EH (cell line): ENCODE measurements at regions not wholly inside any gene's neighbourhood (a gene's known extent, or its start where the extent isn't known, plus 50 kb on each side); places are given as distances from the start of the nearest gene placed in this dataset.

Source experiments
- DNase-seq: peaks from one replicate; pipeline ENCODE4 v3.0.0-alpha.2; 2015; ENCODE audit warnings: low read depth

DNA sequence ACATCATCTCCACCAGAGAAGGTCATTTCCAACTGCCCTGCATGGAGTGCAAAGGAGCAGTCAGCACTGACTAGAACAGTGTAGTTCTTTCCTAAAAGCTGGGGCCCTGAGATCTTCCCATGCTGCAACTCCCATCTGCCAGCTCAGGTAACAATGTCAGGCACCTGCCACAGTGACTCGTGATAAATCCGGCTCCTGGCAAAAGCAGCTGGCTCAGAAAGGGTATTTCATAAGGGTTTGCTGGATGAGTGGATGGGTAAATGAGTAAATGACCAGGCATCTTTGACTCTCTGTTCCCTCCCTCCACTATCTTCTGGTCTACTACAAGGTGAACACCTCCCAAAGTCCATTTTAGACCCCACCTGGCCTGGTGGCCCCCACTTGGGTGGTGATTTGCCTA is 403.6 kb downstream of the NXPE2 start:
- no peak for DNase-seq

DNA sequence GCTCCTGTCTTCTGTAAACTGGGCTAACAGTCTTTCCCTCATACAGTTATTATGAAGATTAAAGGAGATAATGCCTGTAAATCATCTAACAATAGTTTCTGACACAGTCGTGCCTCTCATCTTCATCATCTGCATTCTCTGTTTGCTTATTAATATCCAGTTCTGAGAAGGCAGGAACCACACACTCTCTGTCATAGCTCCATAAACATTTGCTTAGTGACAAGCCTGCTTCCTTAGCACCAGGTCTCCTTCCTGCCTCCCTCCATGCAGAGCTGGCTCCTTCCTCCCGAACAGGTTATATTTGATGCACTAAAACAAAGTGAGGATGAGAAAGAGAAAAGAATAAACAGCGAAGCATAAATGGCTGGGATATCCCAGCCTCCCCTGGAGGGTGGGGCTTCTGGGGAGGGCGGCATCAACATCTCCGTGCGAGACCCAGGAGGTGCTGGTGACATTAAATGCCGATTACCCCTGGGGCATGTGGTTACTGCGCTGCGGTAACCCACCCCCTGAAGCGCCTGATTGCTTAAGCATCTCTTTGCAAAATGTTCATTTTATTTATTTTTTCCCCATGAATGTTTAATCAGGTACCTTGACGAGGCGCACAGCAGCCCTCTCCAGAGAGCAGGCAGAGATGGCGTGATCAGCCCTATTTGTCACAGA is 404.9 kb downstream of the NXPE2 start:
- DNase-seq: no peak

DNA sequence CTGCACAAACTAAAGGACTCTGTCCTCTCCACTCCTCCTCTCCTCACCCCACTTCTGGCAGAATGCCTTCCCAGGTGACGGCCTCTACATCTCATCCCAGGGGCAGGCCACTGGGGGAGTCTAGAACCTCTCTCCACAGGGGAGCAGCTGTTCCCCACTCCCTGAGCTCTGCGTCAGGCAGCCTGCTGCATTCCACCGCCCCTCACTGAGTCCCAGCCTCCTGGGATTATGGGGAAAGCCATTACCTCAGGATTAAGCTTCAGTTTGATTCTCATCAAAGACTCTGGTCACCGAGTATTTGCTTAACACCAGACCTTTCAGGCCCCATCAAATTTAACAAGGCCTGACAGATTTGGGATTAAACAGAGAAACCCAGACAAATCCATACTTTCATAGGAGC is 405.9 kb downstream of the NXPE2 start:
- DNase-seq: no peak

DNA sequence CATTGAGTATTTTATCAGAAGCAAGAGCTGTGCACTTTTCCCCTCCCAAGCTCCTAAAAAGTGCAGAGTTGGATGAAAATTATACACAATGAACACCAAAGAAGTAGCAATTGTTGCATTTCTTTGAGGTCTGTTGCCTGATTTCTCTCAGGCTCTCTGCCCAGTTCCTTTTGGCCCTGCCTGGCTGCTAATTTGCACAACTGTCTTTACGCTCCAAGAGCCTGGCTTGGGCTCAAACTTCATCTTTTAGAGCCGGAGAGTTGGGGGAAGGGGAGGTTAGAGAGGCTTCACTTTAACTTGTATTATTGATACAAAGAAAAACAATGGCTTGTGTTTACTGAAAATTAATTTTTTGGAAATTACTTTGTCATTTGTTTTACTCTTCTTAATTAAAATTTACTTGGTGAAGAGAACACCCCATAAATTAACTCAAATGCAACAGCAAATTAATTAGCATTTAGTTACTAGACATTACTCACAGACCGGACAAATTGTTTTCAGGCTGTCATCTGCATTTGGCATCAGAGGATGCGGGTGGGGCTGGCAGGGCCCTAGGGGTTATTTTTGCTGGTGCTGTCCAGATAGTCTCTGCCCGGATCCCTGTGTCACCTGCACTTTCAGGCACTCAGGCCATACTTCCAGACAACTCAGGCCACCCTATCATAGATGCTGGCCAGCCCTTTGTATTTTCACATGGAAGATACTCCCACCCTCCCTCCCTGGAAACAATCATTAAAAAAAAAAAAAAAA is 407.3 kb downstream of the NXPE2 start:
- no peak for DNase-seq

DNA sequence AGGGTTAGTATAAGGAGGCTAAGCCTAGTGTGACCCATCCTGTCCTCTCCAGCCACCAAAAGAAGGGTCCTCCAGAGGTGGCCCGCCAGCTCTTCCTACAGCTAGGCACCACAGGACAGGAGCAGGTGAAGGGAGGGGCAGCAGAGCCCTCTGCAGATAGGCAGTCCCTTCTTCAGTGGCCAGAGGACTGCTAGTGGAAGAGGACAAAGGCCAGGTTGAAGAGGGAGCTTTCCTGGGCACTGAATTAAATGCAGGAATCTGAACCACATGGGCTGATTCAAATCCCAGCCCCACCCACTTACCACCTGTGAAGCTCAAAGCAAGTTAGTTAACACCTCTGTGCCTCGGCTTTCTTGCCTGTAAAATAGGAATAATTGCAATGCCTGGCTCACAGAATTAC is 409.5 kb downstream of the NXPE2 start:
- no peak for DNase-seq

DNA sequence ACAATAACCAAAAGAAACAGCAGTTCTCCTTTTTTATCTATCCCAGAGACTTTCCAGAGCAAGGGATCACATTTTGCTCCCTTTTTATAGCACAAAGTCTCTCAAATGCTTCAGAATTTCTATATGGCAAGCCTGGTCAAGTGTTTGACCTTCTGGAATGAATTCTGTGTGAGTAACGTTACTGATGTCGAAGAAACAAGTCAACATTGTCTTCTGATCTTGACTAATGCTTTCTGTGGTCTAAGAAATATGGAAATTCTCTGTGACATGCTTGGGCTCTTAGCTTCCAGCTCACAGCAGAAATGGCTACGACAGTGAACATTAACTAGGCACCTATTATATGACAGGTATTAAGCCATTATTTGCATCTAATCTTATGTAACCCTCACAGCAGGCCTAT is 411.7 kb downstream of the CADM1 start:
- no peak for DNase-seq

DNA sequence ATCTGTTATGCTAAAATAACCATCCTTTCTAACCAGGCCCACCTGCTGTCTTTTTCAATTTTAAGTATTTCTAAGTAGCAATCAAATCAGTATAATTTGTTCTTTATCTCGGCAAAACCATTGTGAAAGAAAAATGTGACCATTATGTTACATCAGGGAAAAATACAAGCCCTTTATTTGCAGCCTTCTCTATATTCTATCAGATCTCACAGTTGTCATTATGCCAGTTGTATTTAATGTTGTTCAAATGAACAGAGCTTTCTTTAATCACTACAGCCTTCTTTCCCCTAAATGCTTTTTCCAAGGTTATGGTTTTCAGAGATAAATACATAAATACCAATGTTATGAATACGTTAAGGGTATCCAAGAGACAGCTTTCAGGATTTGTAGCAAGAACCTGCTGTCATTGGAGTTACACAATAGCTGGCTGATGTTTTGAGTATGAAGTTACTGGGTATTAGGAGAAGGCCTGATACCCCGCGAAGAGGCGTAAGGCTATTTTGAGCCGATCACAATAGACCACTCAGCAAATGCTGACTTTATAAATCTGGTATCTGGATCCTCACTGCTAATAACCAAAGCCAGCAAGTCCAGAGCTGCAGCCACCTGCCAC is 406.3 kb downstream of the CADM1 start:
- DNase-seq: no peak

DNA sequence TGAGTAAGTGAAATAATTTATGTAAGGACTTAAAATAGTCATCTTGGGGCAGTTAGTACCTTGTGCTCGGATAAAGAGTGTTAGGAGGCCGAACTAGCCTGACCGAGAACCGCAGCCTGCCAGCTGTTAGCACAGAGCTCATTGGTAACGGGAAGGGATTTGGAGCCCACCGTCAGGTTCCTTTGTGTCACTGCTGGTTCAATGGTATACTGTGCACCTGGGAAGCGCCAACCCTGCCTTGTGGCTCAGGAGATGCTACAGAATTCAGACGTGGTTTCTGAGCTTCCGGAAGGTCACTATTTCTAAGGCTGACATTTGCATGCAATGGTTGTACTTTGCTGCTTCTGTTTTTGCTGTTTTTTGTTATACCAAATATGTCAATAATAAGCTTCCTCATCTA is 403.5 kb downstream of the CADM1 start:
- DNase-seq: no peak

DNA sequence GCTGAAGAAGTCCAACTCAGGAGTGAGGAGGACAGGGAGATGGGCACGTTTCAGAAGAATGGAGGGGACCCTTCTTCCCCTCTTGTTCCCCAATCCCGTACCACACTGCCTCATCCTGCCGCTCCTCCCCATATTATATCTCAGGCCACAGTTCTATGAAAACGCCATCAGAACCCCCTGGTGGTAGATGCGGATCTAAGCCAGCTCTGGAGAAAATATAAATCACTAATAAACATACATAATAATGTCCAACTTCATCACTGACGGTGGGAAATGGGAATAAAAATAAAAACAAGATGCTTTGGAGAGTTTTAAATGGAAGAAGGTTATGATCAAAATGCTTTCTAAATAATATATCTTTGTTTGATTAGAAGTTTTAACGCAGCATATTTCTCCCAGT is 400.3 kb downstream of the CADM1 start:
- DNase-seq: no peak

DNA sequence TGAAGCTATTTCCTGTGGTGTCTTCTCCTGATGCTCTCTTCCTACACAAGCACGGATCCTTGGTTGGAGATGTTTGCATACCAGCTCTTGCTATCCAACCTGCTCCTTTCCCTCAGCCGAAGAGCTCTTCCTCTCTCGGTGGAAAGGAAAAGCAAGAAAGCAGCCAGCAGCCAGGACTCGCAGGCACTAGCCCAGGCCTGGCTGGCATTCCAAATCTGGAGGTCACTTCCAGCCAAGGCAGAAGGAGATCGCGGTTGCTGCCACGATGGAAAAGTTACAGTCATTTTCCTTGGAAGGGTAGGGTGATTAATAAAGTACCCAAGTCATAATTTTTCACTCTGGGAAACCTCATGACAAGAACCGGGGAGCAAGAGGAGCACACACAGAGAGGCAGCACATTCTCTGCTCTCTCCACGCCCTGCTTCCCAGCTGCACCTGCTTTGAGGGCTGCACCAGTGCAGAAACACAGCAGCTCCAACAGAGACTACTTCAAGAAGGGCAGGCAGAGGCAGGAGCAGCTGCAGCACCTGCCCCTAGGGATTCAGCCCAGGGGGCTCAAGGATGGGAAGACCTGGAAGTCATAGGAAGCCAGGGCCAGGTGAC is 399.3 kb downstream of the CADM1 start:
- no peak for DNase-seq

DNA sequence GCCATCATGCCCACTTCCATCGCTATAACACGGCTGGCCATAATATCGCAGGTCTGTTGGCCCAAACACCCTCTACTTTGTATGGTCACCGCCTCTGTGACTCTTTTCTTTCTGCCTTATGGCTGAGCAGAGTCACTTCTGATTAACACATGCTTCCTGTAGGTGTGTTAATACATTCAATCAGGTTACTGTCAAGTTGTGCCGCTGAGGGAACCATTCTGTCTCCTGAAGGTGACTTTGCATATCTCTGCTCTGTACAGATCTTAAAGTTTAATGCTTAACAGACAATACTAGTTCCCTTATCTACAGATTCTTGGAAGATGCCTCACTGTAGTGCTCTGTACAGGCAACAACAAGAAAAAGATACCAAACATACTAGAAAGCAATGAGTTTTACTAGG is 393.1 kb downstream of the CADM1 start:
- DNase-seq: no peak

DNA sequence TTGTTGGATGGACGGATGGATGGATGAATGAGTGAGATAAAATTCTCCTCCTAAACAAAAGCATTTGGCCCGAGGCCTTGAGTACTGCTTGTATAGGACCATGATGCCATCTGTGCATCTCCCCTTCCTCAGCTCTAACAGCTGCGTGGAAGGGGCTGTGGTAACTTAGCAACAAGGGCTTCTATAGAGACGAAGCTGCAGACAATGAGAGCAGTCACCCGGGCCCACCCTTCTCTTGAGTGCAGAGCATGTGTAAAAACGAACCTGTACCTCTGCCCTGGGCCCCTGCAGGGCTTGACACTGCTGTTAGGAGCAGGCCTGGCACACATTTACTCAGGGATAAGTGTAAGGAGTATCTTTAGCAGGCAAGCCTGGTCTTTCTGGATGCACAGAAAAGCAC is 391.5 kb downstream of the CADM1 start:
- DNase-seq: no peak

DNA sequence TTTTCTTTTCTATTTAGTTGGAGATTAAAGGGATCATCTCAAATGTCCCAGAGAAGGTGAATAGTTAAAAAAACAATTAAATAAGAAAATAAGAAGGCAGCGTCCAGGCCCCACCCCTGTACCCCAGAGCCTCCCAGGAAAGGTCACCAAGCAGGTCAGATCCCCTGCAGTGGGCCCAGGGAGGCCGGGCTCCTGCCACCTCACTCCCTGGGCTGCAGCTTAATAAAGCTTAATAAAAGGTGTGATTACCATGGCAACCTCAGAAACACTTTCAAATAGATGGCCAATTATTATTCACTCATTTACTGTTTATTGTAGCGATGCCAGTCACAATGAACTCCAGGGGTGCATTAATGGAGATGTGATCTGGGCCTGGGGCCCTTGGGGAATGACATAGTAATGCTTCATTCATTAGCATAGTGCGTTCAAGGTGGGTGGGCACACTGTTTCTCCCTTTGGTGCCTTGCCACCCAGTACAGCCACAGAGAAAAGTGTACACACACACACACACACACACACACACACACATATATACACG is 386.2 kb downstream of the CADM1 start:
- no peak for DNase-seq

DNA sequence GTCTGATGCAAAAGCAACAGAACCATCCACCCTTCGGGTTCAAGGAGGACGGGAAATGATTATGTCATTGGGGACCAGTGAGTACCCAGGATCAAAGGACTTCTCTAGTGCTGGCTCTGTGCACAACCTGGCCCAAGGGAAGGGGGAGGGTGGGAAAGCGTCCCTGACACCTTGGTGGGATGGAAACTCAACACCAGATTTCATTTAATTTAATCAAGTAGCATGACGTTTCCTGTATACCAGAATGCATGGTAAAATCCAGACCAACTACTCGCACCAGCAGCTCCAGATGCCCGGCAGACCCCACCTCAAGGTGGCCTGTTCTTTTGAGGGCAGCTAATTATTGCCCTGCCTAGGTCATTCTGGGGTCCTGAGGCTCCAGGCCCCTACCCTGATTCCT is 385.1 kb downstream of the CADM1 start:
- DNase-seq: no peak
